Colon (tissue), 2 donors: ENCODE measurements at regions not wholly inside any gene's neighbourhood (a gene's known extent, or its start where the extent isn't known, plus 50 kb on each side); places are given as distances from the start of the nearest gene placed in this dataset.

Experiments
- FAIRE-seq: peaks from 2 replicates; lab custom pipeline; 2012; peaks lifted over from hg19 to GRCh38; lab: Jason Lieb, UNC
- donor health status: control.
- donor health status: control.

DNA sequence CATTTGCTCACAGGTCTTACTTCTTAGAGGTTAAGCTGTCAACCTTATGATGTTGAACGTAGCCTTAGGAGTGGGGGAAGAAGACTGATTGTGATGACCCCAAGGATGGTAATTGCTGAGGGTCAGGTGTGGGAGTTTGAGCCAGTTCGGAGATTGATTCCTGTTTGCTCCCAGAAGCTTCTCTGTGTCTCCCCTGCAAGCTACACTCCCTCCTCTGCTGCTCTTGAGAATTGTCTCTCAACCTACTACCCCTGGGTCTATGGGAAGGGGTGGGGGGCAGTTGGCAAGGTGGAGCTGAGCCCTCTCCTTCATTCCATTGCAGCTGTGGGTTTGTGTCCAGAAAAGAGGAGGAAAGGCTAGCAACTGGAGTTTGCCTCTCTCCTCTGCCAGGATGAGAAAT is 113.8 kb downstream of the PLEKHG1 start:
- FAIRE-seq, result no peak

DNA sequence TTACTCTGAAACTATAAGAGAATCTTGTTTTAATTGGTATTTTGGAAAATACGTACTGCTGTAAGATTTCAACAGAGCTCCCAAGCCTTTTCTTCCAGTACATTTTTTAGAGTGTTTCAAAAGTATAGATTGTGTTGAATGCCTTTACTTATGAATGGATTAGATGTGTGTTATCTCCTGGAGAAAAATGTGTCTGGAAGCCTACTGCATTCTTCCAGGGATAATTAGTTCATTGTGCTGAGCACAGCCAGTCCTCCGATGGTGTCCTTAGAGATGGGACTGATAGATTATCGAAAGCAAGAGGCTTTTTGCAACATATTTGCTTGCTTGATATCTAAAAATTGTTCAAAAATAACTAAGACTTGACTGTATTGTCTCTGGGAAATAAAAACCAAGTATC is 114.2 kb downstream of the PLEKHG1 start:
- FAIRE-seq, result no peak

DNA sequence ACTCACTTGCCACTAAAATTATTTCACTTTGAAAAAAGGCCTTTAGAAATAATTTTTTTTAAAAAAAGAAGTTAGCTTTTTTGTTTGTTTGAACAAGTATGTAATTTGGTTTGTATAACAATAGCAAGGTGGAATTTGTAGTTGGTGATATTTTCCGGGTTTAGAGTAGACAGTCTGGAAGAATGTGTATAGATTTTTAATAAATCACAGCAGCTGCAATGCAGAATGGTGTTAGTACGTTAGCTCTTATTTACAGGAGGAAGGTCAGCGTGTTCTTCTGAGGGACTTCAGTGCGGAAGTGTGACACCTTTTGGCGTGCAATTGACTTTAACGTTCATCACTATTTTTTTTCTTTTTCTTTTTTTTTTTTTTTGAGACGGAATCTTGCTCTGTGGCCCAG is 115.4 kb downstream of the PLEKHG1 start:
- FAIRE-seq, result no peak

DNA sequence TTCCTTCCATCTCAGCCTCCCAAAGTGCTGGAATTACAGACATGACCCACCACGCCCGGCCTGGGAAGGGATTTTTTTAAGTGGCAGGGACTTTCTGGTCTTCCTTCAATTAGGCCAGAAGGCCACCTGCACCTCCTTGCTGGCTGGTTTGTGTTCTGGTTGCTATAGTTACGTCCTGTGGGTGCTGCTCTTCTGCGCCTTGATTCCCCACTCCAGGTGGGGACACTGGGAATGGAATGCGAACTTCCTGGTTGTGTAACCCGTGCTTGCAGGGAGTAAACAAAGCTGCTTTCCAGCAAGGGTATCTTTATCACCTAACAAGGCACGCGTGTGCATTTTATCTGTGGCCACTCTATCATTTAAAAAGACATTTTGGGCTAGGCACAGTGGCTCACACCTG is 117.7 kb downstream of the PLEKHG1 start:
- FAIRE-seq, result no peak

DNA sequence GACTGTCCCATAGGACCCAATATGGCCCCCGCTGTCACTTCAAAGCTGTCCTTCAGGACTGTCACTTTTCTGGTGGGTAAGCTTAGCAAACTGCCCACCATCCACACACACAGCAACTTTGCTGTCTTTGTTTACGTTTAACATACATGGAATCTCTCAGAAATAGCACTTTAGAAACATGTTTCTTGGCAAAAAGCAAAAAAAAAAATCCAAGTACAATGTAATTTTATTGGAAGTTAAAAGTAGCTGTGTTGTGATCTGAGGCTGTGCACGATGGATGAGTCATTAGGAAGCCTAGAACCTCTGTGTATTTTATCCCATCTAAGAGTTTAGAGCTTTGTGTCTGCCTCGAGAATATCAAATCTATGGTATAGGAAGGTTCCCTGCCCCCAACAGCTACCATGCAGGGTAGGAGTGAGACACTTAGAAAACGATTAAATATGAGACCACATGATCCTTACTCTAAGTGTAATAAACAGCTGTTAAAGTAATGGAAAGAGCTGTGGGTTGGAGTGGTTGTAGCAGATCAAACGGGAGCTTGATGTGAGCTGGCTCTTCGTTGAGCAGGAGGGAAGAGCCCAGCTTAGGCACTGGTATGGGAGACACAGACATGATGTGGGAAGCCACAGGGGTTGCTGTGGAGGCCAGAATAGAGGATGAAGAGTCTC is 119.5 kb downstream of the PLEKHG1 start:
- no peak for FAIRE-seq

DNA sequence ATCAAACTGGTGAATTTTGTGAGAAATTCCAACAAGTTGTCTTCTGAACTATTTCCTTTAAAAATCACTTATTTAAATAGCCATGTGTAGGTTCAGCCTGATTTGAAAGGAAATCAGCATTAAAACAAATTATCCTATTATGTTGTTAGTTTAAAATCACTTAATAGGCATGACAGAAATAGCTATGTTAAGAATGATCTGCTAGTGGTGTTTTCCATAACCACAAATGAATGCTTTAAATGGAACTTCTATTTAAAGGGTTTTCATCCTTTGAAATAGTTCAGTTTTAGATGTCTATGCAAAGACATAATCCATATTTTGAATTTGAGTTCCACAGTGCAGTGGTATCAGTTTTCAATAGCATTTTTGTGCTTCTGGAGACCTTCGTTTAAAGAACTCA is 120.1 kb downstream of the PLEKHG1 start:
- FAIRE-seq, result no peak

DNA sequence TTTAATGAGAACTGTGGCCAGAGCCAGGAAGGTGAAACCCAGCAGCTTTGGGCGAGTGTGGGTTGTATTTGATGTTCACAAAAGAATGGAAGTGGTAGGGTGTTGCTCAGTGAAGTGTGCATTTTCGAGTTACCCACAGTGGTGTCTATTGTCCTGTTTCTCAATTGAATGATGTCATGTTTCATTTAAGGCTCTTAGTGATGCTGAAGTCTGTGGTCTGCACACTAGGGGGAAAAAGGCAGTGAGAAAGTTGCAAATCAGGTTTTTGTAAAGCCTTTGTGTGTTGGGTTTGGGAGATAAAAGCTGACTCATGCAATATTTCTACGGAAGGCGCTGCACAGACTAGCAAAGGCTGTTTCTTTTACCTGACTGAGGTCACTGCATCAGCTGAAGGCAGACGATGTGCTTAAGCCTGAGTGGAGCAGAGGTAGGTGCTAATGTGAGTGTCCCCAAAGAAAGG is 121.1 kb downstream of the PLEKHG1 start:
- FAIRE-seq, result no peak

DNA sequence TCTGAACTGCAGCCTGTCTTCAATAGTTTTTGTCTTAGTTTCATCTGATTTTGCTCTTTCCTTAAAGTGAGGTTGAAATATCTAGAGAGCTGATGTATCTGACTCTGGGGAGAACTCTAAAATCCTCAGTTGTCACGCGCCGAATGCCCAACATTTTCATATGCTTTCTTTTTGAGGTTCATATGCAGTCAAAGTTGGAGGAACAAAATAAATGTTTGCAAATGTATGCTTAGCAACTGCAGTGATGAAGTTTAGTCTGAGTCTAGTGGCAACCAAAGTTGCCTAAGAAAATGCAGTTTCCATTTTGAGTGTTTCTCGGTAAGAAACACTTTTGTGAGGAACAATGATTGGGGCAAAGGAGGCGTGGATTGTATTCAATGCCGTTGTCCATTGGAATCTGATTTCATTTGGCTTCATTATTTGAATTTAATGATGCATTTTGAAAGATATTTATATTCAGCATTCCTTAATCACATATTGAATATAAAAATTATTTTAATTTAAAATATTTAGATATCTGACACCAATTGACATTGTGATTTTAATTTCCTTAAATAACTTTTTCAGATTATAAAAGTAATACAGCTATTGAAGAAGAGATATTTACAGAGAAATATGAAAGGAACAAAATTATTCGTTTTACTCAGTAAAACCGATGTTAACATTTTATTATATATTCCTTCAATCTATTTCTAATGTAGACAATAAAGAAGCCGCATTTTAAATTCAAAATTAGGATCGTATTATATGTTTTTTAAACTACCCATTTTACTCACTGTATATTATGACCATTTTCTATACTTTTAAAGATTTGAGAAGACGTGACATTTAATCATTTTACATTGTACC is 122.0 kb downstream of the PLEKHG1 start:
- FAIRE-seq, result peak; percentile 24

DNA sequence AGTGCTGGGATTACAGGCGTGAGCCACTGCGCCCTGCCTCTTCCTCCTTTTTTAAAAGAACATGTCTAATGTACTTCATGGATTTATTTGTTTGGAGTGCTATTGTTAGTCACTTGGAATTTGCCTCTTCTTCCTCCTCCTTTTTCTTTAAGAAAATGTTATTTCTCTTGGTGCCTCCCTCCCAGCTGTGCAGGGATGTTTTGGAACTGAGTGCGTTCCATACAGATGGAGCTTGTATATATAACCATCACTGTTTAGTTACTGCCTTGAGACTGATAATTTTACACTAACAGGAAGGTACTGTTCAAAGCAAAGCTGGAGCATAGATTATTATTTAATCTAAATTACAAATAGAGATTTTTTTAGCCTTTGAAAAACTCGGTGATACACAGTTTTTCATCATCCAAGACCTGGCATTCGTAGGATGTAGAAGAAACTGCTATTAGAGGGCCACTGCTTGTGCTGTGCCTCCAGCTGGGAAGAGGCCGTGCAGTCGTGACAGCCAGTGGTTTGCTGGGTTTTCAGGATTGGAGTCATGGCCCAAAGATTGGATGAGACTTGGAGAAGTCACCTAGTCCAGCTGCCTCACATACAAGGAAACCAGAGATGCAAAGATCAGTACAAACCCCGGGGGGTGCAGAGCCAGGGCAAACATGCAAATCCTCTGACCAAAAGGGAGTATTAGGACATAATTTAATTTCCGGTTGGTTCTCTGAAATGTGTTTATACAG is 123.1 kb downstream of the PLEKHG1 start:
- FAIRE-seq, result no peak

DNA sequence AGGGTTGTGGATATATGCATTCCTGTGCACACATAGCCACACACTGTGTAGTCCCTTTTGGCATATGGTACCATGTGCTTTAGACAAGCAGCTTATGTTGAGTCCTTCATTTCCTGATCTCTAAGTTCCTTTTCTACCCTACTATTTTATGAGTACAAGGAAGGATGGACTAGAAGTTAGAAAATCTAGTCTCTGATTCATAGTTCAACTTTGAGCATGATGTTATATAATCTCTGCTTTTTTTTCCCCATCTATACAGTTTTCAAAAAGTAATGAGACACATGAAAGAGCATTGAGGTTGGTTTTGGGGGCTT is 123.6 kb downstream of the PLEKHG1 start:
- FAIRE-seq, result no peak

DNA sequence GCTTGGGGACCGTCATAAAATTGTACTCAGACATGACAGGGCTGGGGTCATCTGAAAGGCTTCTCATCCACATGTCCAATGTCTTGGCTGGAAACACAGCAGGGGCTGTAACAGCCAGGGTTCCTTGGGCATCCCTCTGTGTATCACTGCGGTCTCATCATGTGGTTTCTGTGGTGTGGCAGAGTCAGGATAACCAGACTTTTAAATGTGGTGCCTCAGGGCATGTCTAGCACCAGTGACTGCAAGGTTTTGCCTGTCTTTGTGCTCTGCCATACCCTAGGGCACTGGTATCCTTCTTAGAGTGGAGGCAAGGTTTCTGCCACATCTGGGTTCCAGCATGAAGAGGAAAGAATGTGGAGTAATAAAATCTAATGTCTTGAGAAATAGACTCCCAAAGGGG is 124.2 kb downstream of the PLEKHG1 start:
- FAIRE-seq, result no peak

DNA sequence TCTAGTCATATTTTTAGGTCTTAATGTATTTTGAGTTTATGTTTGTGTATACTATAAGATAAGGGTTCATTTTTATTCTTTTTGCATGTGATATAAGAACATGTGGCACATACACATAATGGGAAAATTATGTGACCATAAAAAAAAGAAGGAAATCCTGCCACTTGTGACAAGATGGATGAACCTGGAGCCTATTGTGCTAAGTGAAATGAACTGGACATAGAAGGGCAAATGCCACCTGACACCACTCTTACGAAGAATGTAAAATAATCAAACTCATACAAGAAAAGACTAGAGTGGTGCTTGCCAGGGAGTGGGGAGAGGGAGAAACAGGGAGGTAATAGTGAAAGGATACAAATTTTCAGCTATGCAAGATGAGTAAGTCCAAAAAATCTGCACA is 126.1 kb downstream of the PLEKHG1 start:
- no peak for FAIRE-seq

DNA sequence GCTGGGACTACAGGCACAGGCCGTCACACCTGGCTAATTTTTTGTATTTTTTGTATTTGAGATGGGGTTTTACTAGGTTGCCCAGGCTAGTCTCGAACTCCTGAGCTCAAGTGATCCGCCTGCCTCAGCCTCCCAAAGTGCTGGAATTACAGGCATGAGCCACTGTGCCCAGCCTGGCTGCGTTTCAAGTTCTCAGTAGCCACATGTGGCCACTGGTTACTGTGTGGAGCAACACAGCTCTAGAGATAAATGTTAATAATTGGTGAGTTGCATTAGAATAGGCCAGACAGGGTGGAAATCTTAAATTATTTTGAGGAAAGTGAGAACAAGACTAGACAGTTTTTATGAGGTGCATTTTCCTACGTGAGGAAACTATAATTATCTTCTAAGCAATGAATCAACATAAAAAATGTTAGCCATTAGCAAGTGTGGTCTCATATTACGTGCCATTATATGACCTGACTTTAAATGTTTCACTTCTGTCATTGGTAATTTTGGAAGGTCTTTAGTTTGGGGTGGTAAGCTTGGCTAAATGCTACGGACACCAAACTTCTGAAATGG is 129.6 kb downstream of the PLEKHG1 start:
- FAIRE-seq, result no peak

DNA sequence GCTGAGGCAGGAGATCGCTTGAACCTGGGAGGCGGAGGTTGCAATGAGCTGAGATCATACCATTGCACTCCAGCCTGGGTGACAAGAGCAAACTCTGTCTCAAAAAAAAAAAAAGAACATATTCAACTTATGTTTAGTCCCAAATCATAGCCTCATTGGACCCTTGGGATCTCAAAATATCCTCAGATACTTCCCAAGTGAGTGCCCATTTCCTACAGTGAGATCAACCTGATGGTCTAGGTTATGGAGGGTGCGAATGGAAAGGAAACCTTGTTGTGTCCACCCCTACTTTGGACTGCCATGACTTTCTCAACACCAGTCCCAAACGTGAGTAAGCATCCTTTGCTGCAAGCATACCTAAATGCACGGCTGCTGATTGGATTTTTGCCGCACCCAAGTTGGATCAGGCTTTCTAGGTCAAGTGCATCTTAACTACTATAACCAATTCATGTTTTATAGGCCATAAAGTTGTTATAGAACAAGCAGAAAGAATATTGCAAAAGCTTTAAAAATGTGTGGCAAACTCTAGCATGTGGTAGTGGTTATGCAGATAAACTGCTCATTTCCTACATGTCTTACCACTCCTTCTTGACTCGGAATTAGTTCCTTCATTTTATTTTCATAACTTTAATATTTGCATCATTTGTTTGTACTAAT is 131.2 kb downstream of the PLEKHG1 start:
- FAIRE-seq, result peak; percentile 68

DNA sequence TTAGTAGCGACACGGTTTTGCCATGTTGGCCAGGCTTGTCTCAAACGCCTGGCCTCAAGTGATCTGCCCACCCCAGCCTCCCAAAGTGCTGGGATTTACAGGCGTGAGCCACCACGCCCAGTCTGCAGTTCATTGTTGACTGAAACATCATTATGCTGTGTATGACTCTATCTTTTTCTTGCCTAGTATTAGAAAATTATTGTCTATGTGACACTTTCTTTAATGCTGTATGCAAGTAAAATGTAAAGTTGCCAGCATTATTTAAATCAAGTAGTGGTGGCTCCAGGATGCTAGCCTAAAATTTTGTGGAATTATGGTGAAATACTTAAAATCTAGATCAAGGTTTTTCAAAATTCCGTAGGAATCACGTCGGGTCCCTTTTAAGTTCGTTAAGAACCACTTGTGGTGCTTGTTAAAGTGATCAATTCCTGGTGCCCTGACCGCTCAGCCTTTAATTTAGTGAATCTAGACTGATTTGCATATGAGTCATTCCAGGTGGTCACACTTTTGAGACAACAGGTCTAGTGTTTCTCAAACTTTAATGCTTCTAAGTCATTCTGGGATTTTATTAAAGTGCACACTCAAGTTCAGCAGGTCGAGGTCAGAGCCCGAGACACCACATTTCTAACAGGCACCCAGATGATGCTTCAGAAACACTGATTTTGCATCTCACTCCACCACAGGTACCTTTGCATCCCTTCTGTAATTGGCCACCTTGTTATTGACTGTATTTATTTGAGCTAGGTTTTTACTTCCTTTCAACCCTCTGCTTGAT is 132.6 kb upstream of the MTHFD1L start:
- no peak for FAIRE-seq

DNA sequence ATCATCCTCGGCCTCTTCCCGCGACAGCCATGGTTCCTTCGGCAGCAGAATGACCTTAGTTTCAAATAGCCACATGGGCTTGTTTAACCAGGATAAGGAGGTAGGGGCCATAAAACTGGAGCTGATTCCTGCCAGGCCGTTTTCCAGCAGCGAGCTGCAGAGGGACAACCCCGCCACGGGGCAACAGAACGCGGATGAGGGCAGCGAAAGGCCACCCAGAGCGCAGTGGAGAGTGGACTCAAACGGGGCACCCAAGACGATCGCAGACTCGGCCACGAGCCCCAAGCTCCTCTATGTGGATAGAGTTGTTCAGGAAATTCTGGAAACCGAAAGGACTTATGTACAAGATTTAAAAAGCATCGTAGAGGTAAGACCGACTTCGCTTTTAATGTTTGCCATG is 131.8 kb upstream of the MTHFD1L start:
- no peak for FAIRE-seq

DNA sequence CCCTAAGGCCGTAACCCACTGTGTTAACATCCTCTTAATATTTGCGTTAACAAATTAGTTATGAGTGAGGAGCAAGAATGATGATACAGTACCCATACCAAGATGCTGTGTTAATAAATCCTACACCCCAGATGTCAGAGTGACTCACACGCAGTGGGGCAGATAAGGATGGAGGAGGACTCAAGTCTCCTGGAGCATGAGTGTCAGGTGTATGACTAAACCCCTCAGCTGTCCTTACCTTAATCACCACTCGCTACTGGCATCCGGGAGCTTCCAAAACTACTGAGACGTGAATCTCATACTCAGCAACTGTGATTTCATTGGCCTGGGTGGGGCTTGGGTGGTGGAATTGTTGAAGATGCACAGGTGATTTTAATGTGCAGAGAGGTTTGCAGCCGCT is 131.3 kb upstream of the MTHFD1L start:
- FAIRE-seq, result no peak

DNA sequence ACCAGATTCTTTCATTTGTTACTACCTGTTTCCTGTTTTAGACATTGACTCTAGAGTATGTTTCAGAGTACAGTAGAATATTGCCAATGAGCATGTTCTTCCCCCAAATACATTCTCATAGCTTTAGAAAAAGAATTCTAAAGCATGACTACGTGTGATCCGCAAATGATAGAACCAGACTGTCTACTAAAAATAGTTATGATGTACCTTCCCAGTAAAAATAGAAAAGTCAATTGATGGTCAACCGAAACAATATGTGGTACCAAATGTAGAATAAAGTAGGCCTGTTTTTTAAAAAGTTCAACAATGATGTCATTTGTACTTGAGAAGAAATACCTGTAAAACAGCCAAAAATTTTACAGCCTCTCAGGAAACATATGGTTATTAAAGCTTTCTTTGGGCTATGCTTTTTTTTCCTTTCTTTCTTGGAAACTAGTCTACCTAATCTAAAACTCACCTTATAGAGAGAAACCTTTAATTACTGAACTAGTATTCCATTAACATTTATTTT is 130.1 kb upstream of the MTHFD1L start:
- FAIRE-seq, result peak; percentile 21

DNA sequence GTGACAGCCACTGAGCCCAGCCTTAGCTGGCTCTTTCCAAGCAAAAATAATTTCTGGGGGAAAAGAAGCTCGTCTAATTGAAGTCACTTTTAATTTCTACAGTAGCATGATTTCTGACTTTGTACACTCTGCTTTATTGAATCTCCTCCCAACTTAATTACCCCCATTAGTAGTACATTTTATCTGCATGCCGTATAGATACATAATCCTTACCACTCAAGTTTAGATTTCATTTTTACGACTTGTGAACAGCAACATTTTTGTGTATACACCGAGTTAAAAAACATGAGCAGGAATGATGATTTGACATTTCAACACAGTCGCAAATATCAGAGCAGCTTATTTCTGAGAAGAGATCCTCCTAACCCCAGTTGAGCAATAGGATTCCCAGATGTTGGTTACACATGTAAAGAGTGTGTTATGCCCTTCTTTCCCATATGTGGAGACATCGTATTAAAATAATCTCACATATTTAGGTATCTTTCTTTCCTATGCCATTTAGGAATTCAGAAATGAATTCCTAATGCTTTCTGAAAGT is 127.3 kb upstream of the MTHFD1L start:
- FAIRE-seq, result no peak

DNA sequence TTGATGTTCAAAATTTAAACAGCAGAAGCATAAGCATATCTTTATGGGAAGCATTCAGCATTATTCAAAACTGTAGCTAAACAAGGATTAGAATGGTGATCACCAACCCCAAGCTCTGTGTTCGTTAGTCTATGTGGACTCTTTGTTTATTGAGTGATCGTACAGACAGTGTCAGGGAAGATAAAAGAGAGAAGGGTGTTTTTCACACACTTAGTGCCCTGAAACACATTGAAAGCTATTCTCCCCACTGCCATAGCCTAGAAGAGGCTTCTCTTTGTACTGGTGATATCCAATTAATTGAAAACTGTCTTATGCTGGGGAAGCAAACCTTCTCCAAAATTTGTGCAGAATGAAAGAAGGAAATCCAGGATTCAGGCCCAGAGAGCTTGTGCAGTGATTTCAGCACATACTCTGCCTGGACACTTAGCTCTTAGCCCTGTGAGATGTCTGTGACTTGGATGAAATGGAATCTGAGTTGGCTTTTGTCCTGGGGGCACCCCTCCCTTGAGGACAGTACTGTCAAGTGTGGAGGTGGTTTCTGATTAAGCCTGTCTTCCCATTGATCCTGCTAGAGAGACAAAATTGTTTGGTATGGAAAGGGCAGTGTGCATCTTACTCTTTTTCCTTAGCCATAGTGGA is 125.7 kb upstream of the MTHFD1L start:
- FAIRE-seq, result no peak

DNA sequence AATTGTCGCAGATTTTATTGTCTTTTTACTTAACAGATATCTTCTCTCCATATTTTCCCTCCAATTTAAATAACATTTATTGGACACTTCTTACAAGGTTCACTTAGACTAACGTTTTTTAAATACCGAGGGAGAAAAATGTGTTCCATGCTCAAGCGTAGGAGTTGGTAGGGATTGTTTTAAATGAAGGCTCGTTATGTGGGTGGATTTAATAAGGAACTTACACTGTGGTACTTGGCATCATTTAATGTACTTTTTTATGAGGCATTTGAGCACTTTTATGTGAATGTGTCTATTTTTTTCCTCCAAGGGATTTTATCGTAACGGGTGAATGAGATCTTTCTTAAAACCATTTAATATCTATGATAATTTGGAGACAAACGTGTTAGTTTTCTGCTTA is 125.0 kb upstream of the MTHFD1L start:
- no peak for FAIRE-seq
